NCI-H1048 (cell line): ENCODE measurements at regions not wholly inside any gene's neighbourhood (a gene's known extent, or its start where the extent isn't known, plus 50 kb on each side); places are given as distances from the start of the nearest gene placed in this dataset.
"Not testable (repeated sequence)": the region's sequence is repeated elsewhere in the genome, so short reads cannot be mapped to it uniquely, and the experiment has no call there.

ENCODE experiments used
- DNase-seq: peaks from one replicate; lab custom pipeline; 2025; lab: John Stamatoyannopoulos, UW

GRCh38 chr9:95391271-95391670 lies 73.8 kb upstream of the FANCC start:
- not testable (repeated sequence) for DNase-seq

GRCh38 chr9:95389373-95389772 lies 71.9 kb upstream of the FANCC start:
- DNase-seq: no peak

GRCh38 chr9:95386843-95387242 lies 69.3 kb upstream of the FANCC start:
- no peak for DNase-seq

- no peak for DNase-seq
Observed at GRCh38 chr9:95385521-95385920, 68.0 kb upstream of the FANCC start.

- no peak for DNase-seq
Observed at GRCh38 chr9:95383845-95384244, 66.3 kb upstream of the FANCC start.

GRCh38 chr9:95383185-95383676 lies 65.7 kb upstream of the FANCC start:
- peak; percentile 20 for DNase-seq

GRCh38 chr9:95382433-95382832 lies 64.9 kb upstream of the FANCC start:
- no peak for DNase-seq

- DNase-seq: no peak
Observed at GRCh38 chr9:95381221-95381620, 63.7 kb upstream of the FANCC start.

GRCh38 chr9:95379630-95380029 lies 62.1 kb upstream of the FANCC start:
- DNase-seq: no peak

- no peak for DNase-seq
Observed at GRCh38 chr9:95373782-95374487, 56.4 kb upstream of the FANCC start.

- DNase-seq: no peak
Observed at GRCh38 chr9:95373069-95373681, 55.7 kb upstream of the FANCC start.

GRCh38 chr9:95370064-95370463 lies 52.6 kb upstream of the FANCC start:
- no peak for DNase-seq

GRCh38 chr9:95368377-95369160 lies 51.1 kb upstream of the FANCC start:
- DNase-seq: no peak
